ENCODE measurements at regions not wholly inside any gene's neighbourhood (a gene's known extent, or its start where the extent isn't known, plus 50 kb on each side); places are given as distances from the start of the nearest gene placed in this dataset.

GRCh38 chr1:98345417-98345816 lies 316.1 kb upstream of the SNX7 start:
- TF ChIP-seq PKNOX1 (IDR thresholded peaks at IDR 0.05) (peak; percentile 34), FOXK2 (IDR thresholded peaks at IDR 0.05) (no peak)
- POLR2A ChIA-PET: no interaction called here
- no peak for DNase-seq (ENCODE audit: extremely low spot score)
- CTCF ChIA-PET: no interaction called here

DNA sequence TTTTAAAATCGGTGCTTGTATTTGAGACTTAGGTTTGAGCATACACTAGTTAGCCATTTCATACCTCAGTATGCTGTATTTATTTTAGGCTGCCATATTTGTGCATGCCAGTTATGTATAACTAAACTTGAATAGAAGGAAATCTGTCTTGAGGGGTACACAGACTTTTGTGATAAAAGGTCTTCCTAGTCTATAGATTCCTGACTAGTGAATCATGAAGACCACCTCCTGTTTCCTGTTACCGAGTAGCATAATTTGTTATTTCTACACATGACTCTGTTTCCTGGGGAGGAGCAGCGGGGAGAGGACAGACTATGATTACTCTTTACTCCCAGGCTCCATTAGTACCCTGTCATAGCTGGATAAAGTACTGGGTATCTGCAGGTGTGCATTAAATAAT lies 316.8 kb upstream of the SNX7 start:
- no peak for DNase-seq (ENCODE audit: extremely low spot score)
- ChIA-PET POLR2A (no interaction called here), CTCF (no interaction called here)
- no peak for TF ChIP-seq SUZ12 (IDR thresholded peaks at IDR 0.05)
- no peak for TF ChIP-seq TARDBP (IDR thresholded peaks at IDR 0.05)
- TF ChIP-seq FOXA1 (IDR thresholded peaks at IDR 0.05): no peak
- no peak for TF ChIP-seq CTBP1 (IDR thresholded peaks at IDR 0.05; ENCODE audit: borderline replicate concordance)
- no peak for TF ChIP-seq NFRKB (IDR thresholded peaks at IDR 0.05)
- no peak for TF ChIP-seq HDGF (IDR thresholded peaks at IDR 0.05; ENCODE audit: borderline replicate concordance)
- TF ChIP-seq ELF4 (IDR thresholded peaks at IDR 0.05): no peak
- TF ChIP-seq LEF1 (IDR thresholded peaks at IDR 0.05; ENCODE audit: borderline replicate concordance): no peak
- TF ChIP-seq L3MBTL2 (conservative IDR thresholded peaks at IDR 0.05): no peak
- no peak for TF ChIP-seq SP1 (IDR thresholded peaks at IDR 0.05)
- no peak for TF ChIP-seq BHLHE40 (IDR thresholded peaks at IDR 0.05; ENCODE audit: borderline replicate concordance)
- no peak for TF ChIP-seq FOXK2 (IDR thresholded peaks at IDR 0.05)
- no peak for TF ChIP-seq ZNF384 (IDR thresholded peaks at IDR 0.05)
- TF ChIP-seq ARNT (IDR thresholded peaks at IDR 0.05): no peak
- TF ChIP-seq PKNOX1 (IDR thresholded peaks at IDR 0.05): no peak

- POLR2A ChIA-PET: no interaction called here
- TF ChIP-seq PKNOX1 (IDR thresholded peaks at IDR 0.05) (no peak), FOXM1 (IDR thresholded peaks at IDR 0.05; ENCODE audit: borderline replicate concordance) (no peak), SUZ12 (IDR thresholded peaks at IDR 0.05) (no peak), ZNF384 (IDR thresholded peaks at IDR 0.05) (no peak), L3MBTL2 (conservative IDR thresholded peaks at IDR 0.05) (no peak), FOXA1 (IDR thresholded peaks at IDR 0.05) (no peak), ARNT (IDR thresholded peaks at IDR 0.05) (no peak), FOXK2 (IDR thresholded peaks at IDR 0.05) (no peak)
- DNase-seq (ENCODE audit: extremely low spot score): no peak
- CTCF ChIA-PET: no interaction called here
These were observed 319.0 kb upstream of the SNX7 start for GRCh38 chr1:98342566-98342965.

DNA sequence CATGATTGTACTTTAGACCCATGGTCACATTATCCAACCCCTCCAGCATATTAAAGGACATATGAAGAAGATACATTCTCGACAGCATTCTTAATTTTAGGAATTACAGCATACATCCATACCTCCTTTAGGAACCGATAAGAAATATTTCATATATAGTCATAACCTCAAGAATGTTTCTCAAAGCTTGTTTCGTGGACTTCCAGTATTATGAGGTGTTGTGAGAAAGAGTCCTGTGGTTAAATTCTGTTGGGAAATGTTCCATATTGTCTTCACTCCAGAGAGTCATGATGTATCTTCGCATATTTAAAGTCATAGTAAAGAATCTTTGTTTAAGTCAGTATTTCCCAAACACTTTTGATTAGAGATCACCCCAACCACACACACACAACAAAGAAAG lies 321.0 kb upstream of the SNX7 start:
- POLR2A ChIA-PET: no interaction called here
- CTCF ChIA-PET: no interaction called here
- no peak for TF ChIP-seq PKNOX1 (IDR thresholded peaks at IDR 0.05)
- no peak for TF ChIP-seq BHLHE40 (IDR thresholded peaks at IDR 0.05; ENCODE audit: borderline replicate concordance)
- TF ChIP-seq ELF4 (IDR thresholded peaks at IDR 0.05): no peak
- no peak for DNase-seq (ENCODE audit: extremely low spot score)

- ChIA-PET CTCF (no interaction called here), POLR2A (no interaction called here)
- no peak for DNase-seq (ENCODE audit: extremely low spot score)
- no peak for TF ChIP-seq L3MBTL2 (conservative IDR thresholded peaks at IDR 0.05)
- TF ChIP-seq HDGF (IDR thresholded peaks at IDR 0.05; ENCODE audit: borderline replicate concordance): no peak
- no peak for TF ChIP-seq TARDBP (IDR thresholded peaks at IDR 0.05)
These were observed 324.9 kb upstream of the SNX7 start for GRCh38 chr1:98336472-98337083.

DNA sequence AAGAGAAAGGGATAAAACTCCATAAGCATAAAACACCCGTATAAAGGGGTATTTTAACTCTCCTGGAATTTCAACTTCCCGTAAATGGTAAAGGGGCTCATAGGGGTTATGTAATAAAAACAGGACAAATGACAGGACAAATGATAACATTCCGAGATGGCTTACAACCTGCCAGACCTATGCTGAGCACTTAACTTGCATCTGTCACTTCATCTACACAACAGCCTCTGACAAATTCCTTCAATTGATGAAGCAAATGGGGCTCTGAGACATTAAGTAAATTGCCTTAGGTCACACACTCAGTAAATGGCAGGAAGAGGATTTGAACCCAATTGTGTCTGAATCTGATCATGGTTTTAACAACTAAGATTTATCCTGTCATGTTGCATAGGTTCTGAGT lies 327.6 kb upstream of the SNX7 start:
- ChIA-PET POLR2A (no interaction called here), CTCF (no interaction called here)
- DNase-seq (ENCODE audit: extremely low spot score): no peak
- TF ChIP-seq SUZ12 (IDR thresholded peaks at IDR 0.05): no peak
- no peak for TF ChIP-seq ZNF384 (IDR thresholded peaks at IDR 0.05)
- TF ChIP-seq FOXA1 (IDR thresholded peaks at IDR 0.05): no peak
- no peak for TF ChIP-seq ARNT (IDR thresholded peaks at IDR 0.05)
- no peak for TF ChIP-seq TARDBP (IDR thresholded peaks at IDR 0.05)
- no peak for TF ChIP-seq PKNOX1 (IDR thresholded peaks at IDR 0.05)
- no peak for TF ChIP-seq CTBP1 (IDR thresholded peaks at IDR 0.05; ENCODE audit: borderline replicate concordance)
- TF ChIP-seq BHLHE40 (IDR thresholded peaks at IDR 0.05; ENCODE audit: borderline replicate concordance): no peak
- TF ChIP-seq SP1 (IDR thresholded peaks at IDR 0.05): no peak
- TF ChIP-seq L3MBTL2 (conservative IDR thresholded peaks at IDR 0.05): no peak
- no peak for TF ChIP-seq FOXM1 (IDR thresholded peaks at IDR 0.05; ENCODE audit: borderline replicate concordance)
- TF ChIP-seq FOXK2 (IDR thresholded peaks at IDR 0.05): no peak
- TF ChIP-seq HDGF (IDR thresholded peaks at IDR 0.05; ENCODE audit: borderline replicate concordance): no peak
